Natural killer cell (primary cell): ENCODE measurements at regions not wholly inside any gene's neighbourhood (a gene's known extent, or its start where the extent isn't known, plus 50 kb on each side); places are given as distances from the start of the nearest gene placed in this dataset.

Experiments
- ATAC-seq, 3 donors: fragments of 150-1000 bp in 2 of 3; fragments of 200-7000 bp in 1 of 3; cut with Tn5 transposase; 1 replicate in 1 of 3; 2 replicates in 2 of 3; pipeline ENCODE4 v1.10.0; 2021; ENCODE audit warnings: mild to moderate bottlenecking in 2 of 3, moderate library complexity in 2 of 3
- DNase-seq, 2 donors: peaks; one replicate each; pipeline versions ENCODE4 v3.0.0 to v3.0.0-alpha.2; 2013 to 2021; ENCODE audit warnings: mixed read lengths in 1 of 2
- H3K27ac ChIP-seq: one replicate; pipeline ENCODE4 v1.5.1; 2013; ENCODE audit warnings: mild to moderate bottlenecking, low read length
- H3K27me3 ChIP-seq: one replicate; pipeline ENCODE4 v1.6.1; 2013; ENCODE audit warnings: low read length; ENCODE audit not compliant: control insufficient read depth, insufficient read depth
- H3K36me3 ChIP-seq: one replicate; pipeline ENCODE4 v1.6.1; 2013; ENCODE audit warnings: low read length; ENCODE audit not compliant: control insufficient read depth, insufficient read depth
- H3K4me1 ChIP-seq: one replicate; pipeline ENCODE4 v1.6.1; 2013; ENCODE audit warnings: low read length; ENCODE audit not compliant: control insufficient read depth, insufficient read depth
- H3K4me3 ChIP-seq: one replicate; pipeline ENCODE4 v1.5.1; 2013; ENCODE audit warnings: low read length
- H3K9me3 ChIP-seq: one replicate; pipeline ENCODE4 v1.6.1; 2013; ENCODE audit warnings: low read length; ENCODE audit not compliant: control insufficient read depth, insufficient read depth
- H3K27ac Mint-ChIP-seq, 2 donors: one replicate each; pipeline ENCODE4 v1.8.0; 2022; ENCODE audit warnings: mild to moderate bottlenecking in 2 of 2, mixed read lengths in 2 of 2, moderate library complexity in 1 of 2
- H3K27me3 Mint-ChIP-seq, 2 donors: one replicate each; pipeline ENCODE4 v1.8.0; 2022; ENCODE audit warnings: low read depth in 2 of 2, mixed read lengths in 2 of 2
- H3K36me3 Mint-ChIP-seq: one replicate; pipeline ENCODE4 v1.8.0; 2022; ENCODE audit warnings: mixed read lengths
- H3K4me1 Mint-ChIP-seq, 2 donors: one replicate each; pipeline ENCODE4 v1.8.0; 2022; ENCODE audit warnings: mixed read lengths in 2 of 2
- H3K4me3 Mint-ChIP-seq: one replicate; pipeline ENCODE4 v1.8.0; 2022; ENCODE audit warnings: mild to moderate bottlenecking, moderate library complexity, mixed read lengths
- H3K9me3 Mint-ChIP-seq, 2 donors: one replicate each; pipeline ENCODE4 v1.8.0; 2022; ENCODE audit warnings: mixed read lengths in 2 of 2
- CTCF ChIP-seq: fragments of 200-600 bp; IDR thresholded peaks from one replicate; pipeline ENCODE4 v1.8.0; 2022; ENCODE audit warnings: antibody characterized with exemption
- WGBS: methylation state at CpG from one replicate; pipeline ENCODE4 v1.1.7; 2013; ENCODE audit warnings: missing lambda C conversion rate; ENCODE audit not compliant: insufficient coverage; 5-methylcytosine and 5-hydroxymethylcytosine counted together
- intact Hi-C: fragments of 100-400 bp; cut with micrococcal nuclease; formaldehyde crosslinking; loops from one replicate; pipeline ENCODE4 v1.14.2; 2022

GRCh38 chr20:40100261-40100660 lies 588.8 kb downstream of the MAFB start:
- Mint-ChIP-seq H3K4me1 (no peaks in the 10 kb centered on the region), H3K27me3 (no peaks in the 10 kb centered on the region), H3K4me3 (no peak overlapping the region), H3K36me3 (no peaks in the 10 kb centered on the region), H3K27ac (no peak overlapping the region), H3K9me3 (no peaks in the 10 kb centered on the region)
- WGBS: 89% methylated on average over 2 of the region's 3 CpGs
- Histone ChIP-seq H3K36me3 (no peaks in the 10 kb centered on the region), H3K27ac (no peak overlapping the region), H3K27me3 (no peaks in the 10 kb centered on the region), H3K4me1 (no peaks in the 10 kb centered on the region), H3K9me3 (no peaks in the 10 kb centered on the region), H3K4me3 (no peak overlapping the region)
- TF ChIP-seq CTCF: no peak
- DNase-seq (no peak), ATAC-seq (no peak)
- intact Hi-C loops: no loop called here

- ATAC-seq (no peak), DNase-seq (no peak)
- no peaks in the 10 kb centered on the region for H3K27me3 ChIP-seq
- intact Hi-C loops: no loop called here
- H3K9me3 Mint-ChIP-seq: peaks cover 5 to 6% of the 10 kb centered on the region in 2 donors
- TF ChIP-seq CTCF: no peak
- no peaks in the 10 kb centered on the region for H3K36me3 Mint-ChIP-seq
- no peaks in the 10 kb centered on the region for H3K4me1 ChIP-seq
- no peaks in the 10 kb centered on the region for H3K9me3 ChIP-seq
- H3K4me1 Mint-ChIP-seq: no peaks in the 10 kb centered on the region
- H3K4me3 Mint-ChIP-seq: no peak overlapping the region
- H3K27me3 Mint-ChIP-seq: no peaks in the 10 kb centered on the region
- H3K27ac ChIP-seq: no peak overlapping the region
- H3K4me3 ChIP-seq: no peak overlapping the region
- H3K27ac Mint-ChIP-seq: no peak overlapping the region
- WGBS: 56% methylated on average over 2 of the region's 2 CpGs
- H3K36me3 ChIP-seq: no peaks in the 10 kb centered on the region
Observed at GRCh38 chr20:40090236-40090635, 598.8 kb downstream of the MAFB start.

- Mint-ChIP-seq H3K4me3 (no peak overlapping the region), H3K27ac (no peak overlapping the region), H3K36me3 (no peaks in the 10 kb centered on the region), H3K27me3 (peaks cover 0 to 2% of the 10 kb centered on the region in 2 donors), H3K9me3 (peaks cover 9% of the 10 kb centered on the region in 2 donors), H3K4me1 (no peaks in the 10 kb centered on the region)
- intact Hi-C loops: no loop called here
- ATAC-seq: no peak
- H3K9me3 ChIP-seq: no peaks in the 10 kb centered on the region
- H3K4me3 ChIP-seq: no peak overlapping the region
- H3K27ac ChIP-seq: no peak overlapping the region
- TF ChIP-seq CTCF: no peak
- H3K4me1 ChIP-seq: no peaks in the 10 kb centered on the region
- H3K27me3 ChIP-seq: no peaks in the 10 kb centered on the region
- DNase-seq: no peak
- H3K36me3 ChIP-seq: no peaks in the 10 kb centered on the region
Observed at GRCh38 chr20:40087496-40087895, 601.5 kb downstream of the MAFB start.

- no peaks in the 10 kb centered on the region for H3K9me3 ChIP-seq
- H3K4me3 Mint-ChIP-seq: no peak overlapping the region
- DNase-seq (no peak), ATAC-seq (no peak)
- H3K27ac ChIP-seq: no peak overlapping the region
- no peaks in the 10 kb centered on the region for H3K27me3 ChIP-seq
- no peak overlapping the region for H3K4me3 ChIP-seq
- no peaks in the 10 kb centered on the region for H3K4me1 Mint-ChIP-seq
- no peak for TF ChIP-seq CTCF
- H3K27ac Mint-ChIP-seq: no peak overlapping the region
- WGBS: 83% methylated on average over 3 of the region's 3 CpGs
- H3K4me1 ChIP-seq: no peaks in the 10 kb centered on the region
- H3K36me3 ChIP-seq: no peaks in the 10 kb centered on the region
- peaks cover 3 to 7% of the 10 kb centered on the region in 2 donors for H3K9me3 Mint-ChIP-seq
- intact Hi-C loops: no loop called here
- peaks cover 0 to 2% of the 10 kb centered on the region in 2 donors for H3K27me3 Mint-ChIP-seq
- no peaks in the 10 kb centered on the region for H3K36me3 Mint-ChIP-seq
Observed at GRCh38 chr20:40085513-40085912, 603.5 kb downstream of the MAFB start.
